H1 (cell line): ENCODE measurements at regions not wholly inside any gene's neighbourhood (a gene's known extent, or its start where the extent isn't known, plus 50 kb on each side); places are given as distances from the start of the nearest gene placed in this dataset.

ENCODE experiments used
- CTCF ChIA-PET: fragments of 300-600 bp; sonication (Branson Sonifier 250); formaldehyde crosslinking; loops from one replicate; lab custom pipeline; 2021; ENCODE audit not compliant: partially characterized antibody; lab: Charles Lee
- POLR2A ChIA-PET: fragments of 300-600 bp; sonication (Branson Sonifier 250); formaldehyde crosslinking; loops from one replicate; lab custom pipeline; 2021; ENCODE audit warnings: inconsistent platforms; ENCODE audit not compliant: partially characterized antibody; lab: Charles Lee
- DNase-seq, 2 experiments: peaks; one replicate each; pipeline versions ENCODE4 v3.0.0 to v3.0.0-alpha.2; 2010 to 2022; ENCODE audit warnings: low spot score in 2 of 2, low read depth in 1 of 2, mixed read lengths in 1 of 2
- FAIRE-seq: peaks from 2 replicates; lab custom pipeline; 2011; peaks lifted over from hg19 to GRCh38; lab: Jason Lieb, UNC
- H2AFZ ChIP-seq: 2 replicates; pipeline ENCODE4 v1.8.1; 2012; ENCODE audit warnings: low read length, inconsistent platforms
- H2AK5ac ChIP-seq: 2 replicates; pipeline ENCODE4 v1.6.1; 2013; ENCODE audit warnings: low read depth, low read length
- H2BK120ac ChIP-seq: replicated peaks from 2 replicates; pipeline ENCODE3; 2013; ENCODE audit warnings: low read depth, low read length, inconsistent platforms
- H2BK12ac ChIP-seq: 2 replicates; pipeline ENCODE4 v1.6.1; 2013; ENCODE audit warnings: low read depth, low read length
- H2BK15ac ChIP-seq: 2 replicates; pipeline ENCODE4 v1.6.1; 2013; ENCODE audit warnings: low read length
- H2BK20ac ChIP-seq: 2 replicates; pipeline ENCODE4 v1.6.1; 2013; ENCODE audit warnings: low read length
- H2BK5ac ChIP-seq: 2 replicates; pipeline ENCODE4 v1.6.1; 2013; ENCODE audit warnings: low read depth, low read length
- H3K14ac ChIP-seq: 2 replicates; pipeline ENCODE4 v1.6.1; 2013; ENCODE audit warnings: inconsistent platforms; ENCODE audit not compliant: insufficient read length
- H3K18ac ChIP-seq: 2 replicates; pipeline ENCODE4 v1.6.1; 2013; ENCODE audit warnings: low read length; ENCODE audit errors: extremely low read depth
- H3K23ac ChIP-seq: 2 replicates; pipeline ENCODE4 v1.6.1; 2013; ENCODE audit warnings: inconsistent platforms; ENCODE audit not compliant: insufficient read length
- H3K23me2 ChIP-seq: 2 replicates; pipeline ENCODE4 v1.6.1; 2013; ENCODE audit warnings: low read depth, low read length
- H3K27ac ChIP-seq: 2 replicates; pipeline ENCODE4 v1.6.1; 2011; ENCODE audit warnings: low read depth, low read length, inconsistent platforms
- H3K27me3 ChIP-seq, 4 experiments: replicated peaks in 1 of 4; 1 replicate in 1 of 4; 2 replicates in 3 of 4; pipeline versions ENCODE4 v1.6.1 to v1.8.1; 2011 to 2013; ENCODE audit warnings: low read length in 3 of 4, mild to moderate bottlenecking in 3 of 4, inconsistent platforms in 2 of 4, mixed read lengths in 2 of 4, moderate library complexity in 1 of 4; ENCODE audit not compliant: control insufficient read depth in 3 of 4, insufficient read depth in 3 of 4; ENCODE audit errors: extremely low read depth in 1 of 4
- H3K36me3 ChIP-seq, 4 experiments: 2 replicates each; pipeline versions ENCODE4 v1.6.1 to v1.8.1; 2011 to 2013; ENCODE audit warnings: mild to moderate bottlenecking in 4 of 4, low read length in 3 of 4, moderate library complexity in 2 of 4, control low read depth in 1 of 4, inconsistent platforms in 1 of 4; ENCODE audit not compliant: insufficient read depth in 4 of 4, control insufficient read depth in 2 of 4
- H3K4ac ChIP-seq: replicated peaks from 2 replicates; pipeline ENCODE3; 2013; ENCODE audit warnings: low read length, low read depth, mixed read lengths, inconsistent platforms; ENCODE audit not compliant: insufficient read length
- H3K4me1 ChIP-seq, 4 experiments: replicated peaks in 1 of 4; 1 replicate in 1 of 4; 2 replicates in 3 of 4; pipeline versions ENCODE4 v1.6.1 to v1.8.1; 2011 to 2013; ENCODE audit warnings: low read length in 3 of 4, inconsistent platforms in 2 of 4, mixed read lengths in 1 of 4; ENCODE audit not compliant: insufficient read depth in 4 of 4, control insufficient read depth in 3 of 4
- H3K4me2 ChIP-seq, 2 experiments: 2 replicates each; pipeline versions ENCODE4 v1.6.1 to v1.8.1; 2011 to 2013; ENCODE audit warnings: low read depth in 2 of 2, low read length in 2 of 2, control low read depth in 1 of 2, inconsistent platforms in 1 of 2, mild to moderate bottlenecking in 1 of 2; ENCODE audit not compliant: insufficient read depth in 1 of 2
- H3K4me3 ChIP-seq, 4 experiments: fragments of 200-600, 300-600 bp in 1 of 4; sonication (generic), shearing (Covaris generic), sonication (Bioruptor Twin) in 1 of 4; 2 replicates each; pipeline versions ENCODE4 v1.5.1 to v1.8.1; 2011 to 2016; ENCODE audit warnings: low read length in 4 of 4, low read depth in 3 of 4, control low read depth in 2 of 4, inconsistent platforms in 2 of 4, mild to moderate bottlenecking in 2 of 4, mixed read lengths in 1 of 4, moderate library complexity in 1 of 4; ENCODE audit not compliant: insufficient read depth in 2 of 4; ENCODE audit errors: extremely low read depth in 1 of 4
- H3K56ac ChIP-seq: replicated peaks from 2 replicates; pipeline ENCODE3; 2013; ENCODE audit warnings: low read depth, mild to moderate bottlenecking, mixed read lengths, low read length, inconsistent platforms; ENCODE audit not compliant: insufficient read length
- H3K79me1 ChIP-seq: 2 replicates; pipeline ENCODE4 v1.6.1; 2013; ENCODE audit warnings: low read depth, low read length, control low read depth
- H3K79me2 ChIP-seq, 2 experiments: 2 replicates each; pipeline versions ENCODE4 v1.6.1 to v1.8.1; 2012 to 2013; ENCODE audit warnings: low read length in 2 of 2, mild to moderate bottlenecking in 2 of 2, inconsistent platforms in 1 of 2; ENCODE audit not compliant: insufficient read depth in 2 of 2, control insufficient read depth in 1 of 2
- H3K9ac ChIP-seq, 4 experiments: replicated peaks in 1 of 4; 1 replicate in 1 of 4; 2 replicates in 3 of 4; pipeline versions ENCODE4 v1.6.1 to v1.8.1; 2011 to 2013; ENCODE audit warnings: low read depth in 3 of 4, low read length in 3 of 4, control low read depth in 2 of 4, mild to moderate bottlenecking in 2 of 4, moderate library complexity in 2 of 4, inconsistent platforms in 1 of 4; ENCODE audit errors: extremely low read depth in 1 of 4
- H3K9me3 ChIP-seq, 2 experiments: 2 replicates each; pipeline versions ENCODE4 v1.6.1 to v1.8.1; 2012 to 2013; ENCODE audit warnings: mild to moderate bottlenecking in 2 of 2, moderate library complexity in 2 of 2, control low read depth in 1 of 2, inconsistent platforms in 1 of 2, low read depth in 1 of 2, low read length in 1 of 2, mixed read lengths in 1 of 2; ENCODE audit not compliant: insufficient read depth in 2 of 2
- H4K20me1 ChIP-seq, 2 experiments: replicated peaks in 1 of 2; 2 replicates each; pipeline versions ENCODE3 to v1.8.1; 2011 to 2013; ENCODE audit warnings: inconsistent platforms in 2 of 2, low read length in 2 of 2, mild to moderate bottlenecking in 1 of 2; ENCODE audit not compliant: insufficient read depth in 2 of 2, control insufficient read depth in 1 of 2
- H4K5ac ChIP-seq: 2 replicates; pipeline ENCODE4 v1.6.1; 2013; ENCODE audit warnings: low read length, low read depth, mixed read lengths, inconsistent platforms; ENCODE audit not compliant: insufficient read length
- H4K8ac ChIP-seq: 2 replicates; pipeline ENCODE4 v1.8.0; 2013; ENCODE audit warnings: mild to moderate bottlenecking, moderate library complexity, low read length, inconsistent platforms; ENCODE audit not compliant: insufficient read depth; ENCODE audit errors: extremely low read depth
- H4K91ac ChIP-seq: replicated peaks from 2 replicates; pipeline ENCODE3; 2013; ENCODE audit warnings: low read length, mixed read lengths, inconsistent platforms; ENCODE audit not compliant: insufficient read length
- BCL11A ChIP-seq, 2 experiments: IDR thresholded peaks; one replicate each; pipeline ENCODE4 v1.6.1; 2011; ENCODE audit warnings: low read depth in 2 of 2, low read length in 2 of 2, mild to moderate bottlenecking in 2 of 2
- BRCA1 ChIP-seq: IDR thresholded peaks from 2 replicates; pipeline ENCODE4 v1.6.1; 2012; ENCODE audit warnings: low read depth, low read length, improper control_type of control experiment
- CHD1 ChIP-seq: IDR thresholded peaks from 2 replicates; pipeline ENCODE4 v1.6.1; 2012; ENCODE audit warnings: low read depth, low read length, improper control_type of control experiment
- CHD2 ChIP-seq: IDR thresholded peaks from 2 replicates; pipeline ENCODE4 v1.6.1; 2012; ENCODE audit warnings: low read length, improper control_type of control experiment
- JUN ChIP-seq: IDR thresholded peaks from 2 replicates; pipeline ENCODE4 v1.6.1; 2011; ENCODE audit warnings: low read depth, mild to moderate bottlenecking, improper control_type of control experiment, low read length
- KDM5A ChIP-seq: fragments of 200-600 bp; IDR thresholded peaks from 2 replicates; pipeline ENCODE4 v1.7.1; 2012; ENCODE audit warnings: mild to moderate bottlenecking, low read length, inconsistent platforms, mixed read lengths
- MAFK ChIP-seq: IDR thresholded peaks from 2 replicates; pipeline ENCODE4 v1.6.1; 2012; ENCODE audit warnings: low read depth, mild to moderate bottlenecking, improper control_type of control experiment, low read length
- NRF1 ChIP-seq: IDR thresholded peaks from 2 replicates; pipeline ENCODE4 v1.6.1; 2011; ENCODE audit warnings: mild to moderate bottlenecking, low read depth, low read length, improper control_type of control experiment
- POLR2A ChIP-seq, 2 experiments: IDR thresholded peaks; 1 replicate in 1 of 2; 2 replicates in 1 of 2; pipeline ENCODE4 v1.6.1; 2011; ENCODE audit warnings: low read depth in 2 of 2, low read length in 2 of 2, mild to moderate bottlenecking in 2 of 2; ENCODE audit errors: control extremely low read depth in 1 of 2
- RXRA ChIP-seq: IDR thresholded peaks from 2 replicates; pipeline ENCODE4 v1.6.1; 2011; ENCODE audit warnings: low read depth, mild to moderate bottlenecking, low read length, moderate library complexity; ENCODE audit not compliant: insufficient read depth
- SAP30 ChIP-seq: fragments of 300-600 bp; sonication (generic); IDR thresholded peaks from 2 replicates; pipeline ENCODE4 v1.7.1; 2012; ENCODE audit warnings: low read length, moderate library complexity, mild to moderate bottlenecking, inconsistent platforms; ENCODE audit not compliant: insufficient read depth, insufficient replicate concordance
- SP4 ChIP-seq: IDR thresholded peaks from 2 replicates; pipeline ENCODE4 v1.6.1; 2012; ENCODE audit warnings: low read length, inconsistent platforms
- TAF7 ChIP-seq: optimal IDR thresholded peaks from 2 replicates; pipeline ENCODE3; 2011; ENCODE audit warnings: low read depth, mild to moderate bottlenecking, inconsistent platforms, low read length, moderate library complexity, borderline replicate concordance
- TEAD4 ChIP-seq: IDR thresholded peaks from 2 replicates; pipeline ENCODE4 v1.6.1; 2012; ENCODE audit warnings: low read depth, low read length, inconsistent platforms, mixed read lengths
- ZNF274 ChIP-seq: IDR thresholded peaks from 2 replicates; pipeline ENCODE4 v1.7.0; 2012; ENCODE audit warnings: low read length, borderline replicate concordance; ENCODE audit errors: extremely low read depth
- WGBS, 2 experiments: shearing (Covaris generic) in 1 of 2; methylation state at CpG; one replicate each; pipeline versions ENCODE4 v1.1.6 to v1.1.7; 2013 to 2015; ENCODE audit warnings: low lambda C conversion rate in 2 of 2, mixed read lengths in 2 of 2, inconsistent platforms in 1 of 2, low coverage in 1 of 2, missing lambda C conversion rate in 1 of 2; ENCODE audit not compliant: insufficient replicate concordance in 2 of 2, insufficient coverage in 1 of 2, insufficient read length in 1 of 2; ENCODE audit errors: extremely low coverage in 1 of 2, missing lambda C conversion rate in 1 of 2; 5-methylcytosine and 5-hydroxymethylcytosine counted together

- Histone ChIP-seq H3K27ac (no peak overlapping the region), H3K18ac (no peak overlapping the region), H3K27me3 (no peaks in the 10 kb centered on the region), H3K79me1 (no peaks in the 10 kb centered on the region), H3K14ac (no peak overlapping the region), H2BK12ac (no peak overlapping the region), H2BK20ac (no peak overlapping the region), H3K23me2 (peaks cover 2% of the 10 kb centered on the region), H3K9me3 (no peaks in the 10 kb centered on the region), H4K20me1 (no peaks in the 10 kb centered on the region), H2AK5ac (no peak overlapping the region), H3K36me3 (no peaks in the 10 kb centered on the region), H3K4me3 (no peak overlapping the region), H2BK15ac (no peak overlapping the region), H3K4me1 (peaks cover 5 to 18% (median 13%) of the 10 kb centered on the region in 4 experiments; a peak in 6 of 7 replicates), H3K79me2 (no peaks in the 10 kb centered on the region), H4K5ac (no peak overlapping the region), H2BK5ac (no peak overlapping the region), H3K4ac (no peak overlapping the region), H3K4me2 (no peak overlapping the region), H3K23ac (no peak overlapping the region), H2BK120ac (no peak overlapping the region), H4K8ac (no peak overlapping the region), H4K91ac (no peak overlapping the region), H3K56ac (no peak overlapping the region), H2AFZ (no peak overlapping the region), H3K9ac (no peak overlapping the region)
- ChIA-PET CTCF (interaction anchor here (1.1 kb wide), 1 partner anchor 98 kb away, joined by 3 read pairs; no protein-coding TSS in a partner anchor), POLR2A (no interaction called here)
- DNase-seq (no peak), FAIRE-seq (no peak)
- WGBS, 2 experiments = 95% methylated on average over 5 of the region's 5 CpGs; no CpG with 5 or more reads in 1 of the 2 experiments
- TF ChIP-seq CHD2 (no peak), NRF1 (no peak), KDM5A (no peak), ZNF274 (no peak), TAF7 (no peak), SP4 (no peak), BRCA1 (no peak), RXRA (no peak), BCL11A (IDR thresholded peaks at IDR 0.05; ENCODE audit: low read depth in 2 of 2, low read length in 2 of 2) (no peak), SAP30 (no peak), TEAD4 (no peak), JUN (no peak), MAFK (no peak), CHD1 (no peak), POLR2A (IDR thresholded peaks at IDR 0.05; ENCODE audit: control extremely low read depth in 1 of 2, low read depth in 2 of 2, low read length in 2 of 2) (no peak)
Measured at GRCh38 chr2:48202863-48203642, 111.4 kb upstream of the FOXN2 start.
